ENCODE measurements at regions not wholly inside any gene's neighbourhood (a gene's known extent, or its start where the extent isn't known, plus 50 kb on each side); places are given as distances from the start of the nearest gene placed in this dataset.

DNA sequence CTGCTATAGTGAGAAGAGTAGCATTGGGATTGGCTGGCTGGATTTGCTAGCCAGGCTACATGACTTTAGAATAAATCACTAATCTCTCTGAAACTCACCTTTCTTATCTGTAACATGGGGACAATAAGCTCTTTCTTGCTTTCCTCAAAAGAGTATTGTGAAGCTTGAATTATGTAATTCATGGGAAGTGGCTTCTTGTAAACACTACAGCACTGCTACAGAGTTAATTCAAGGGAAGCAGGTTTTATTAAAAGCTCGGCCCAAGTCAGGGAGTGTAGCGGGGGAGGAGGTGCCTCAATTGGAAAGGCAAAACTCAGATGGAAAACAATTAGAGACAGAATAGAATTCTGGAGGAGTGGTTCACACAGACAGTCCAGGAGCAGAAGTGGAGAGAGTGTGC, 100.9 kb upstream of the CELF4 start:
- no peak for ATAC-seq
- no peak for DNase-seq (ENCODE audit: low spot score)
- intact Hi-C loops (cut with DNase I): no loop called here

DNA sequence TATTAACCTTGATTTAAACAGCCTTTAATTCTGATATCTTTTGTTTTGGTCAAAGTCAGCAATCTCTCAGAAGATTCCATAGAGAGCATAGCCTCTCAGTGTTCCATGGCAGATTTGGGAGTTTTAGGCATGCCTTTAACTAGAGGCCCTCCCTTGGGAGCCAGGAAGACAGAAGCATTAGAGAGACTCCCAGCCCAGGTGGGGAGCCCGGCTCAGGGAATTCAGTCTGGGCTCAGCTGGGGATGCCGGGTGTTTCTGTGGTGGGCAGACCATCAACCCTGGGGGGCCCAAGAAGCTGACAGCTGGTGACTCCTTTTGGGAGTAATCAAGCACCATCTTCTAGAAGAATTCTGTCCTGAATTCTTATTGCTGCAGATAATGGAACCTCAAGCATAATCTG, 99.7 kb upstream of the CELF4 start:
- intact Hi-C loops (cut with DNase I): no loop called here
- no peak for DNase-seq (ENCODE audit: low spot score)

DNA sequence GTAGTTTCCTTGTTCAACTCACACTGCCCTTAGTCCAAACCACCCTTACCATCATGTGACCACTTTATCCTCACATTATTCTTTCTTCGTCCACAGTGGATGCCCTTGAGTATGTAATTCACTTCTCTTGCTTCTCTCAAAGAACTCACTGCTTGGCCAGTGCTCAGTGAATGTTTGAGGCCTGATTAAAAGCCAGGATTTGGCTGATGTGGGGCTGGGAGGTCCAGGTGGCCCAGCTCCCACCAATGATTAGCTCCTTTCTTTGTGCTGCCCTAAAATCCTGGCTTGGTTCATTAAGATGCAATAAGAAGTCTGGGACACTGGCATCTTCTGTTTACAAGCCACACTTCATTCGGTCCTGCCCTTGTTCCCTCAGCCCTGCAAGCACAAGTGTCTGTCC, 97.8 kb upstream of the CELF4 start:
- ATAC-seq: no peak
- intact Hi-C loops (cut with DNase I): no loop called here
- DNase-seq (ENCODE audit: low spot score): no peak

More for the DNA sequence above, 99.7 kb upstream of the CELF4 start:
- no peak for ATAC-seq

DNA sequence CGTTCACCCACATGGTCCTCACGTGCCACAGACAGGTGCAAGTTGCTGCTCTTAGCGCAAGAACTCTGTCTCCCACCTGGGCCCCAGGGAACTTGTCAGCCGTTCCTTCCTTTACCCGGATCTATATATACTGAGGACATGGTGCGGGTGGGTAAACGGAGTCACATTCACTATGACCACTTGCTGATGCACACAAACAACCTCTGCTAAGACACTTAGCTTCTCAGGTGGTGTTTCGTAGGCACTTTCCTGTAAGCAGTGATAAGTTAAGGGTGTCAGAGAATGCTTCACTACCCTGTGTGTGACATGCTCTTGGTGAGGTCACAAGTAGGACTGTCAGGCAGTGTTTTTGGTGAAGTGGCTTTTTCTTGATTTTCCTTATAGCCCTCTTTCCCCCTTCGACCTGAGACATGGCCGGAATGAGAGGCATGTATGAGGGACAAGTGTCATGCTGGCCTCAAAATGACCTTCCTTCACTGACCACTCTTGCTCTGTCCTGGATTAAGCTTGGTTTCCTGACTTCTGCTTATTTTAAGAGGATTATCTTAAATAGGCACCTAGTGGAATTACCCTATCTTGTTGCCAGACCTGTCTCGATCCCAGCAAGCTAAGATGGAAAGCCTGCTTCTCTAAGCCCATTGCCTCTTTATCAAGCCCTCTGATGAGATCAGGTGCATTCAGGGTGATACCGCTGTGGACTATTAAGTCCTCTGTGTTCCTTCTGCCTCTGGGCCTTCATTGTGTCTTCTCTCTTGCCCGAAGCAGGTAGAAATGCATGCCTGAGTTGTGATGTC, 97.1 kb upstream of the CELF4 start:
- intact Hi-C loops (cut with DNase I): no loop called here
- DNase-seq (ENCODE audit: low spot score) (no peak), ATAC-seq (no peak)

DNA sequence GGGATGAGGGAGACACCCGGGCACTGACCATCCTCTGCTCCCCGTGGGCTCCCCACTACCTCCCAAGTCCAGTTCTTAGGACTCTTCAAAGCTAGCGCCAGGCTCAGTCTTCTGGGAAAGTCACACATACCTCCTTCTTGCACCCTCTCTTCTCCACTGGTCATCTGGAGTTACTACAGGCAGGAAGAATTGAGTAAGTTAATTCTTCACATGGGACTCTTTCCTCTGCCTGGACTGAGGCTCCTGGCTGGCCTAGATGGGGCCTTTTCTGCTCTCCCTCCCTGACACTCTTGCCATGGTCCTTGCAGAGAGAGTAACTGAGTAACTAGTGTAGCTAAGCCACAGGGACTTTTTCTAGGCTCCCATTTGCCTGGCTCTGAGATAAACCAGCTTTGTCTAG, 96.5 kb upstream of the CELF4 start:
- intact Hi-C loops (cut with DNase I): no loop called here
- ATAC-seq: no peak
- DNase-seq (ENCODE audit: low spot score): no peak

DNA sequence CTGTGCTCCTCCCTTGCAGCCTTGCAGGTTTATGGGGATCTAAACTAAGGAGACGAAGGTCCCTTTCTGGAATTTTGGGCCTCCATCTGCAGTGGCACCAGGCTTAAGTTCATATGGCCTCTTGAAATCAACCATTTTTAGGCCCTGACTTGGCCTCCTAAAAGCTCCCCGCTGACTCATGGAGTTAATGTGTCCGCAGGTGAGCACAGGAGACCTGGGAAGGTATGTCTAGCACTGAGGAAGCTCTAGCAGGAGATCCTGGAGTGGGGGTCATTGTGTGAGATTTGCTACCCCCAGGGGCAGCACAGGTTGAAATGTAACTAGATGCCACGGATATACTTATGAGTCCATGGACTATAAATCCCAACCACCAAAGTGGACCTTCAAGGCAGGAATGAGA, 95.9 kb upstream of the CELF4 start:
- DNase-seq (ENCODE audit: low spot score) (no peak), ATAC-seq (no peak)
- intact Hi-C loops (cut with DNase I): no loop called here

DNA sequence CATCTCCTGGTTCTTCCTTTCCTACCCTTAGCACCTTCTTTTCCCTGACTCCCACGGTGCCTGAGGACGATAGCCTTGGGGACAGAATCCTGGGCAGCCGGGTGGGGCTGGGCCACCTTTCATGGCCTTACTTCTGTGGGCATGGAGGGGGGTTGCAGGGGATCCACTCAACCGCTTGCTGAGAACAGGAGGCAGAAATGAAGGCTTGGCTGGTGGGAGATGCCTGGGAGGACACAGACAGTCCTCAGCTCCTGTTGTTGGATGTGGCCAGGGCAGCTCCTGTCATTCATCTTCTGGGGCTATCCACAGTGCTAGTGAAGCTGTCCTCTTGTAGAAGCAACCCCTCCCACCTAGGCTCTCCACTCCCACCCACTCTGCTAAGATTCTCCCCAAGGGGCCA, 95.5 kb upstream of the CELF4 start:
- DNase-seq (ENCODE audit: low spot score): no peak
- no peak for ATAC-seq
- intact Hi-C loops (cut with DNase I): no loop called here

DNA sequence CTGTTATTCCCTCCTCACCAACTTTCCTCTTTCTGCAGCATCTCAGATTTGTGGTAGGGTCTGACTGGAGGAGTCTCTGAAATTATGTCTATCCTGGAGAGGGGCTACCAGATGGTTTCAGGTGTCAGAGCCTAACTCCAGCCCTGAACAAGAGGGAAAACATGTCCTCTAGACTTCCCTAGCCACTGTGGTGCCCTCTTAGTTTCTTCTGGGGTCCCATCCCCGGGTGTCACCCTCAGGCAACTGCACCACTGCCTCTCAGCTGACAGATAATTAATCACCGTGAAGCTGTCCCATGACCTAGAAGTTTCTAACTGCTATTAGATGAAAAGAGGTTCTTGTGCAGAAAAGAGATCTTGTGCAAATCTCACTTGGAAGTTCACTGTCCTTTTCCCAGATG, 95.1 kb upstream of the CELF4 start:
- intact Hi-C loops (cut with DNase I): no loop called here
- DNase-seq (ENCODE audit: low spot score) (no peak), ATAC-seq (no peak)

DNA sequence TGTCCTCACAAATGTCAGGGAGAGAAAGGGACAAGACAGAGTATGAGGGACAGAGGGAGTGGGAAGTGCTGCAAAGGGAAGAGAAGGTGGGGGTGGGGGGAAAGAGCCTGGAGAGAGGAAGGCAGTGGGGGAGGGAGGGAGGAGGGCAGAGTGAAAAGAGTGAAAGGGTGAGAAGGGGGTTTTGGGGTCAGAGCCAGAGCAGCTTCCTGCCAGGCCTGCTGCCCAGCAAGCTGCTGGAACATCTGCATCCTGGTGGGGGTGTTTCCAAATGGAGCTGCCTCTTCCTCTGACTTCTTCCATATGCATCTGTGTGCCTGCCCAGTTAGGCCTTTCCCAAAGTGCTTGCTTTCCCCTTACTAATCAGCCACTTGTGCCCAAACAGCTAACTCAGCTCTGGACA, 94.3 kb upstream of the CELF4 start:
- intact Hi-C loops (cut with DNase I): no loop called here
- no peak for DNase-seq (ENCODE audit: low spot score)
- peak; percentile 48 for ATAC-seq

DNA sequence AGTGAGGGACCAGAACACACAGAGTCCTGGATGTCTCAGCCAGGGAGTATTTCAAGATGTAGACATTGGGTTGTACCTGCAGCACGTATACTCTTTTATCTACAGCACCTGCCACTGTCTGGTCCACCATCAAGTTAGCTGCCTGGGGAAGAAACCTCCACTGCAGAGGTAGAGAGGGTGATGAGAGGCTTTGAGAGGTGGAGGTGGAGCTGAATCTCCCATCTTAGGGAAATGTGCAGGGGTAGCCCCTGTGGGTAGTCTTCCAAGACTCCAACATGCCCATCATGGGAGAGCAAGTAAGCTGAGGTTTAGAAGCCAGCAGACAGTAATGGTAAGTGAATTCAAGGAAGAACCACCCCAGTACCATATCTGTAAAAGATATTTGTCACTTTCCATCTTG, 93.3 kb upstream of the CELF4 start:
- no peak for DNase-seq (ENCODE audit: low spot score)
- intact Hi-C loops (cut with DNase I): no loop called here
- ATAC-seq: no peak

DNA sequence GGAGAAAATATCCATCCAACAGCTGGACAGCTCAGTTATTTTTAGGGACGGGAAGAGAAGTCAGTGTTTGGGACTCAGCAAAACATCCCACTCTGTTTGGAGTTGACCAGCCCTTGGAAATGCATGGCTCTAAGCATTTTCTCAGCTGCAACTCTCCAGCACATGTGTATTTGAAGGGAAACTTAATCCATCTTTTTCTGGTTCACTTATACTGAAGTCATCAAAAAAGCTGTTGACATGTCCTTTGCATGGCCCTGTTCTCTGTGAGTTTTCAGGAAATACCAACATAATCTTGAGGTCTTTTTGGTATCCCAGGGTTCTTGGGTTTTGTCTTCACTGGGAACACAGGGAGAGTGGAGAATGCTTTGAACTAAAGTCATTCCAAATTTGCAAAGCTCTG, 91.9 kb upstream of the CELF4 start:
- DNase-seq (ENCODE audit: low spot score): no peak
- no peak for ATAC-seq
- intact Hi-C loops (cut with DNase I): no loop called here

DNA sequence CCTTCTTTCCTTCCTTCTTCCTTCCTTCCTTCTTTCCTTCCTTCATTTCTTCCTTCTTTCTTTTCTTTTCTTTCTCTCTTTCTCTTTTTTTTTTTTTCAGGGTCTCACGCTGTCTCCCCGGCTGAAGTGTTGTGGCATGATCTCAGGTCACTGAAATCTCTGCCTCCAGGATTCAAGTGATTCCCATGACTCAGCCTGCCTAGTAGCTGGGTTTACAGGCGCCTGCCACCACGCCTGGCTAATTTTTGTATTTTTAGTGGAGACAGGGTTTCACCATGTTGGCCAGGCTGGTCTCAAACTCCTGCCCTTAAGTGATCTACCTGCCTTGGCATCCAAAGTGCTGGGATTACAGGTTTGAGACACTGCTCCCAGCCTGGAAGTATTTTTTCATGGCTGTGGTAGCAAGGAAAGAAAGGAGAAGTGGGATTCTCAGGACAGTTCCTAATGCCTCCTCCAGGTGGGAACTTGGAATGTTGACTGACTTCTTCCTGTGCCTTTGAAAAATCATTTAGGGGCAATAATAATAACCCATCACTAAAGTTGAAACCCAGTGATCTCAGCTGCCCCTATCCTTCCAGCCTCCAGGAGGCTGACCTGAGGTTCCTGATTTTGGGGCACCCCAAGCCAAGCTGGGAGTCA, 89.3 kb upstream of the CELF4 start:
- no peak for DNase-seq (ENCODE audit: low spot score)
- ATAC-seq: no peak
- intact Hi-C loops (cut with DNase I): no loop called here

DNA sequence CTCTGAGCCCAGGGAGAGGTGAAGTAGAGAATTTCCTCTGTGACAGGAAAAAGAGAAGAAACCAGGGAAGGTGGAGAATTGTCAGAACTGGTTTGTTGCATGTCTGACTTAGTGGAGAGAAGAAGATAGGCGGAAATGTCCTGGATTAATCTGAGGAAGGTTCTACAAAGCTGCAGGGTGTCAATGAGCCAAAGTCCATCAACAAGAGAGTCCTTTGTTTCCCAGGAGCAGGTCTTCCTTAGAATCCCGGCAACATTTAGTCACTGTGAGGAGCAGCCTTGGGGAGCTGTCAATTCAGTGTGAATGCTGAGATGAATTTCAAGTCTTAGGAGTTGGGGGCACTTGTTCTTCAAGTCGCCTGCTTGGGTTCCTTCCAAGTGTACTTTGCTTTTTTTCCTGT, 88.4 kb upstream of the CELF4 start:
- no peak for ATAC-seq
- no peak for DNase-seq (ENCODE audit: low spot score)
- intact Hi-C loops (cut with DNase I): no loop called here

DNA sequence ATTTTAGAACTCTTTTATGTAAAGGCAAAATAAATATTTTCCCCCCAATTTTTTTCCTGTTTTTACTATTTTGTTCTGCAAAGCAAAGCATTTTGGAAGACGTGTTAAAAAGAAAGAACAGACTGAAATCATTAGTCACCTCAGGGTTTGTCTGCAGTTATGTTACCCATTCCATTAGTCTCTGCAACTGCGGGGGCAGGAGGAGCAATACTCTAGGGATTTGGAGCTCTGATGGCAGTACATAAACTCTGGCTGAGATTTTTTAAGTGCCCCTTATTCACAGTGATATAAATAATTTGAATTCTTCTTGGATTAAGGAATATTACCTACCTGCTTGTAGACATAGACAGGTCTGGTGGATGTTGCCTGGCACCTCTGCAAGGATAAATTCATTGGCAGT, 88.0 kb upstream of the CELF4 start:
- no peak for DNase-seq (ENCODE audit: low spot score)
- no peak for ATAC-seq
- intact Hi-C loops (cut with DNase I): no loop called here

DNA sequence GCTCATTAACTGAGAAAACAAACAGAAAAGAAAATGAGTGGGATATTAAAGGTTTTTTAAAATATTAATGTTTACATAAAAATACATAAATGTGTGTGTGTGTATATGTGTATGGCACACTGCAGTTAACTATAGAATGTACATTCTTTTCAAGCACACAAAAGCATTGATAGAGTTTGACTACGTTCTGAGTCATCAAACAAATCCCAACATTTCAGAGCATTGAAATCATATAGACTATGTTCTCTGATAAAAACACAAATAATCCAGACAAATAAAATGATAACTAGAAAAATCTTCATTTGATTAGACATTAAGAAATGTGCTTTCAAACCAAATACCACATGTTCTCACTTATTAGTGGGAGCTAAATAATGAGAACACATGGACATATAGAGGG, 84.3 kb upstream of the CELF4 start:
- ATAC-seq: no peak
- no peak for DNase-seq (ENCODE audit: low spot score)
- intact Hi-C loops (cut with DNase I): no loop called here

DNA sequence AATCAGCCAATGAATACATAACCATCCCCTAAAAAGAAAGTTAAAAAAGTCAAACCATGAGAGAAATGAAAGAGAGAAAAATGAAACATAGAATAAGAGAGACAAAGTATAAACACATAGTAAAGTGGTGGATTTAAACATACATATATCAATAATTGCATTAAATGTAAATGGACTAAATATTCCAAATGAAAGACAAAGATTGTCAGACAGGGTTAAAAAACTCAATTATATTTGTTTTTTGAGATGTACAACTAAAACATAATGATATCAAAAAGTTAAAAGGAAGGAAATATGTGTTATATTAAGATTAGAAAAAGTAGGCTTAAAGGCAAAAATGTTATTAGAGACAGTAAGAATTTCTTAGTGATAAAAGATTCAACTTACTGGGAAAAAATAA, 83.8 kb upstream of the CELF4 start:
- intact Hi-C loops (cut with DNase I): no loop called here
- DNase-seq (ENCODE audit: low spot score): no peak
- ATAC-seq: no peak

DNA sequence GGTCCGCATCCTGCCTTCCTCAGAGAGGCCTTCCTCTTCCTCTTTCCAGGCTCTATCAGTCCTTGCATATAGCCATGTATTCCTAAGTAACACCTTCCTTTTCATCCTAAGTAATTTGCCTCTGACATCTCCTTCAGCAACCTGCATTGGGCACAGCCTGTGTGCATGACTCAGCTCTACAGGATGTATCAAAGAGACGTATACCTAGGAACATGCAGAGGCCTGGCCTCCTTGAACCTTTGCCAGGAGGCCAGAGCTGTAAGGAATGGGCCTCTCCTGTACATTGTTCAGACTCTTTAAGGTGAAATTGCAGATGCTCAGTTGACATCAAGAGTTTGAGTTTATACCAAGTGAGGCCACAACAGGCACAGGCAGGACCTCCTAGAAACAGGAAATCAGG, 76.0 kb upstream of the CELF4 start:
- ATAC-seq (no peak), DNase-seq (ENCODE audit: low spot score) (no peak)
- intact Hi-C loops (cut with DNase I): no loop called here

DNA sequence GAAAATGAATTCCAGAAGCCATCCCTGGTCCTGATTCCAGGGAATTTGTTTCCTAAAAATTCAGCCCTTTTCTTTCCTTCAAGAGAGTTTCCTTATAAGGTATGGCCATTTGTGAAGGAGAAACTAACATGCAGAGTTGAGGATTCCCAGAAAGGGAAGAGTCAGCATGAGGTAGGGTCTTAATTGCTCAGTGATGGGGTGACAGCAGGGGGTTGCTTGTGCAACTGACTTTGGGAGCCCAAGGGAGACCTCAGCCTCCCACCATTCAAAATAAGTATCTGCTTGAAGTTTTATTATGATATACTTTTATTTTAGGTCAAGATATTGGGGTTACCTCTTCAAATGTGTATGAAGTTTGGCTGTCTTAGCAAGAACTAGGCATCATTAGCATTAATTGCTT, 74.9 kb upstream of the CELF4 start:
- no peak for DNase-seq (ENCODE audit: low spot score)
- intact Hi-C loops (cut with DNase I): no loop called here
- ATAC-seq: no peak

DNA sequence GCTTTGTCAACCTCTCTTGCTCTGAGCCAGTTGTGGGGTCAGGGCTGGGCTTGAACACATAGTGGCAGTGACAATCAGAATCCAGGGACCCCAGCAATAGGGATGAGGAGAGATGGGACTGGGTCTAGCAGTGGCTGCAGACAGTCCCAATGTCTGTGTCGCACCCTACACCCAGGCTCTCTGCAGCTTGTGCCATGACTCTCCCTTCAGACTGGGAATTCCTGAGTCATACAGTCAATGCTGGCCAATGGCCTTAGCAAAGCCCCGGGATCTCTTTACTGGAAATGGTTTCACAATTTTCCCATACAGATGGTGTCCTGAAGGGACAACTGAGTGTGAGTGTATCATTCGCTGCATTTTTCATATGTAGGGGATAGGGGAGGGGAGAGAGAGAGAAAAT, 74.2 kb upstream of the CELF4 start:
- intact Hi-C loops (cut with DNase I): loop anchor here (5.0 kb wide), 2 partner anchors 302 to 893 kb away; no protein-coding TSS in a partner anchor
- ATAC-seq: no peak
- DNase-seq (ENCODE audit: low spot score): no peak

DNA sequence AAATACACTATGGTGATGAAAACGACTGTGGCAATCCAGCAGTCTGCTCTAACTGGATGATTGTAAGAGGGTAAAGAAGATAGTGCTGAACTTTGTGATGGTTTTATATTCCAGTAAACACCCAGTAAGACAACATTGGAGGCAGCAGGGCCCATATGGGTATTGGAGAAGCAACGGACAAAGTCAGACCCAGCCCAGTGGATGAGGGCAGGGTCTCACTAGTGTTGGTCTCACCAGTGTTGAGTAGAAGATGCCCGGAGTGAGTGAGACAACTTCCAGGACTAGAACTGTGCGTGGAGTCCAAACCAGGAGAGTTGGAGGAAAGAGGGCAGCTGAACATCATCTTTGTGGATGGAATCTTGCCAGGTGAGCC, 71.9 kb upstream of the CELF4 start:
- intact Hi-C loops (cut with DNase I): loop anchor here (5.0 kb wide), 2 partner anchors 305 to 890 kb away; no protein-coding TSS in a partner anchor
- ATAC-seq (no peak), DNase-seq (ENCODE audit: low spot score) (no peak)
